CD14-positive monocyte (primary cell): ENCODE measurements at regions not wholly inside any gene's neighbourhood (a gene's known extent, or its start where the extent isn't known, plus 50 kb on each side); places are given as distances from the start of the nearest gene placed in this dataset.

Experiments
- DNase-seq, 3 donors: peaks; one replicate each; pipeline ENCODE4 v3.0.0-alpha.2; 2011 to 2022
- H2AFZ ChIP-seq: 2 replicates; pipeline ENCODE4 v1.6.0; 2012; ENCODE audit warnings: mild to moderate bottlenecking, low read depth, low read length, inconsistent platforms; ENCODE audit not compliant: insufficient read depth, poor library complexity, severe bottlenecking
- H3K27ac ChIP-seq, 2 donors: 1 replicate in 1 of 2; 2 replicates in 1 of 2; pipeline ENCODE4 v1.5.1; 2012 to 2013; ENCODE audit warnings: low read length in 2 of 2, control low read depth in 1 of 2, inconsistent platforms in 1 of 2, low read depth in 1 of 2, mild to moderate bottlenecking in 1 of 2
- H3K27me3 ChIP-seq, 2 donors: one replicate each; pipeline versions ENCODE4 v1.6.0 to v1.6.1; 2011 to 2013; ENCODE audit warnings: low read length in 2 of 2; ENCODE audit not compliant: control insufficient read depth in 2 of 2, insufficient read depth in 2 of 2
- H3K36me3 ChIP-seq, 2 donors: replicated peaks in 1 of 2; 1 replicate in 1 of 2; 2 replicates in 1 of 2; pipeline versions ENCODE4 v1.5.1 to v1.6.1; 2012 to 2013; ENCODE audit warnings: low read length in 2 of 2, control low read depth in 1 of 2, inconsistent platforms in 1 of 2, mild to moderate bottlenecking in 1 of 2; ENCODE audit not compliant: insufficient read depth in 2 of 2, control insufficient read depth in 1 of 2
- H3K4me1 ChIP-seq, 2 donors: 1 replicate in 1 of 2; 2 replicates in 1 of 2; pipeline versions ENCODE4 v1.5.1 to v1.6.1; 2012 to 2013; ENCODE audit warnings: low read length in 2 of 2, control low read depth in 1 of 2, inconsistent platforms in 1 of 2, mild to moderate bottlenecking in 1 of 2, moderate library complexity in 1 of 2; ENCODE audit not compliant: insufficient read depth in 2 of 2, control insufficient read depth in 1 of 2
- H3K4me2 ChIP-seq: replicated peaks from 2 replicates; pipeline ENCODE3; 2012; ENCODE audit warnings: low read length, moderate library complexity, mild to moderate bottlenecking; ENCODE audit not compliant: poor library complexity, severe bottlenecking; ENCODE audit errors: extremely low read depth
- H3K4me3 ChIP-seq, 3 experiments: fragments of 200-600 bp in 1 of 3; sonication (generic) in 1 of 3; replicated peaks in 1 of 3; 1 replicate in 2 of 3; 2 replicates in 1 of 3; pipeline ENCODE4 v1.5.1; 2011 to 2013; ENCODE audit warnings: low read length in 3 of 3, mild to moderate bottlenecking in 3 of 3, control low read depth in 2 of 3, low read depth in 2 of 3, inconsistent platforms in 1 of 3, moderate library complexity in 1 of 3
- H3K79me2 ChIP-seq: 2 replicates; pipeline ENCODE4 v1.6.0; 2012; ENCODE audit warnings: mild to moderate bottlenecking, control low read depth, inconsistent platforms, low read length, moderate library complexity; ENCODE audit not compliant: insufficient read depth
- H3K9ac ChIP-seq: 2 replicates; pipeline ENCODE4 v1.6.0; 2017; ENCODE audit warnings: low read length, mild to moderate bottlenecking; ENCODE audit not compliant: insufficient read depth, poor library complexity, severe bottlenecking
- H3K9me3 ChIP-seq, 2 donors: replicated peaks in 1 of 2; 1 replicate in 1 of 2; 2 replicates in 1 of 2; pipeline versions ENCODE4 v1.5.1 to v1.6.1; 2012 to 2013; ENCODE audit warnings: low read length in 2 of 2, control low read depth in 1 of 2; ENCODE audit not compliant: control insufficient read depth in 1 of 2, insufficient read depth in 1 of 2
- H4K20me1 ChIP-seq: 2 replicates; pipeline ENCODE4 v1.6.0; 2012; ENCODE audit warnings: mild to moderate bottlenecking, low read length, control low read depth, moderate library complexity; ENCODE audit not compliant: insufficient read depth
- H3K27ac Mint-ChIP-seq, 7 donors: one replicate each; pipeline ENCODE4 v1.8.0; 2020; ENCODE audit warnings: mild to moderate bottlenecking in 7 of 7, mixed read lengths in 7 of 7, moderate library complexity in 6 of 7, inconsistent platforms in 2 of 7
- H3K27me3 Mint-ChIP-seq, 3 donors: one replicate each; pipeline ENCODE4 v1.8.0; 2021 to 2022; ENCODE audit warnings: low read depth in 3 of 3, mild to moderate bottlenecking in 3 of 3, mixed read lengths in 3 of 3, moderate library complexity in 3 of 3, inconsistent platforms in 1 of 3
- H3K36me3 Mint-ChIP-seq, 2 donors: one replicate each; pipeline ENCODE4 v1.8.0; 2020; ENCODE audit warnings: mixed read lengths in 2 of 2, inconsistent platforms in 1 of 2, mild to moderate bottlenecking in 1 of 2
- H3K4me1 Mint-ChIP-seq: one replicate; pipeline ENCODE4 v1.8.0; 2020; ENCODE audit warnings: mild to moderate bottlenecking, mixed read lengths
- H3K4me3 Mint-ChIP-seq, 2 donors: one replicate each; pipeline ENCODE4 v1.8.0; 2020; ENCODE audit warnings: mild to moderate bottlenecking in 2 of 2, mixed read lengths in 2 of 2, moderate library complexity in 1 of 2
- H3K9me3 Mint-ChIP-seq, 7 donors: one replicate each; pipeline ENCODE4 v1.8.0; 2020 to 2022; ENCODE audit warnings: mixed read lengths in 7 of 7, mild to moderate bottlenecking in 6 of 7, moderate library complexity in 6 of 7, inconsistent platforms in 2 of 7
- CTCF ChIP-seq: fragments of 200-600 bp; IDR thresholded peaks from one replicate; pipeline ENCODE4 v1.8.0; 2022; ENCODE audit warnings: antibody characterized with exemption, mild to moderate bottlenecking
- WGBS: methylation state at CpG from one replicate; pipeline ENCODE4 v1.1.5; 2013; ENCODE audit warnings: missing lambda C conversion rate; ENCODE audit not compliant: insufficient coverage; 5-methylcytosine and 5-hydroxymethylcytosine counted together
- intact Hi-C, 2 donors: fragments of 100-400 bp; cut with micrococcal nuclease; formaldehyde crosslinking; loops; one replicate each; pipeline versions ENCODE4 v1.15.0 to v1.15.1; 2023

GRCh38 chr2:109046925-109047508 lies 58.0 kb upstream of the EDAR start:
- Histone ChIP-seq H4K20me1 (no peaks in the 10 kb centered on the region), H3K27me3 (no peaks in the 10 kb centered on the region), H2AFZ (peak overlapping the region; percentile 58), H3K4me3 (no peak overlapping the region), H3K27ac (no peak overlapping the region), H3K9ac (no peak overlapping the region), H3K4me2 (no peak overlapping the region), H3K9me3 (no peaks in the 10 kb centered on the region), H3K4me1 (peaks cover 5 to 7% of the 10 kb centered on the region in 2 donors), H3K79me2 (no peaks in the 10 kb centered on the region), H3K36me3 (no peaks in the 10 kb centered on the region)
- Mint-ChIP-seq H3K36me3 (no peaks in the 10 kb centered on the region), H3K27ac (peak overlapping the region in 4 of 7 donors; percentile 6 to 64 (median 43)), H3K4me1 (peaks cover 11% of the 10 kb centered on the region), H3K9me3 (no peaks in the 10 kb centered on the region), H3K4me3 (no peak overlapping the region), H3K27me3 (peaks cover 0 to 2% (median 2%) of the 10 kb centered on the region in 3 donors)
- no peak for TF ChIP-seq CTCF
- intact Hi-C loops, result no loop called here
- peak in 2 of 3 donors; percentile 6 to 41 for DNase-seq
- WGBS, result 44% methylated on average over 4 of the region's 4 CpGs

DNA sequence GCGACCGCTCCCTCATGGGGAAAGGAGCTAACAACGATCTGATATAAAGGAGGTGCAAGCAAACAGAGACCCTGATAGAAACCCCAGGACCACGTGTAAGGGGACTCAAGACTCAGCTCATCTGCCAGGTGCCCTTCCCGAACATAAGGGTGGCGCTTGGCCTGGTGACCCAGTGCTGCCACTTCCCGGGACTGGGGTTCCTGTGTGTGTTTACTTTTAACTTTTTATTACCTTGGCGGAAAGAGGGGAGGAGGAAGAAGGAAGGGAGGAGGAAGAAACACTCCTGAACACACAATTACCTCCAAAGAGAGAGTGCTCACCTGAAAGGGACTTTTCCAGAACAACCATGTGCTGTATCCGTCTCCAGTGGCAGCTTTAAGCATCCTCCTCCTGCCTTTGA lies 56.5 kb upstream of the EDAR start:
- H3K4me3 Mint-ChIP-seq, result no peak overlapping the region
- DNase-seq, result no peak
- intact Hi-C loops, result no loop called here

More for the DNA sequence above, 56.5 kb upstream of the EDAR start:
- Histone ChIP-seq H3K4me2 (no peak overlapping the region), H4K20me1 (no peaks in the 10 kb centered on the region), H2AFZ (no peak overlapping the region), H3K36me3 (no peaks in the 10 kb centered on the region), H3K4me3 (no peak overlapping the region), H3K4me1 (peaks cover 5 to 7% of the 10 kb centered on the region in 2 donors), H3K9ac (no peak overlapping the region), H3K9me3 (no peaks in the 10 kb centered on the region), H3K27ac (no peak overlapping the region), H3K79me2 (no peaks in the 10 kb centered on the region), H3K27me3 (no peaks in the 10 kb centered on the region)
- Mint-ChIP-seq H3K27me3 (peaks cover 0 to 2% (median 0%) of the 10 kb centered on the region in 3 donors), H3K36me3 (no peaks in the 10 kb centered on the region), H3K4me1 (peaks cover 11% of the 10 kb centered on the region), H3K9me3 (no peaks in the 10 kb centered on the region), H3K27ac (no peak overlapping the region)
- TF ChIP-seq CTCF, result no peak
- whole genome bisulfite sequencing, result 100% methylated on average over 3 of the region's 9 CpGs
